Calu3 (cell line): ENCODE measurements at regions not wholly inside any gene's neighbourhood (a gene's known extent, or its start where the extent isn't known, plus 50 kb on each side); places are given as distances from the start of the nearest gene placed in this dataset.
A peak's percentile ranks its signal among the peaks of the same experiment; 100 is the strongest.

Experiments used
- BruUV-seq: library from RNA; stranded (reverse); fragments of 400-500 nt; replicated peaks from 2 replicates; lab custom pipeline; 2021; lab: Mats Ljungman, UMichigan
- CTCF ChIA-PET: fragments of 300-600 bp; sonication (Branson Sonifier 250); formaldehyde crosslinking; loops from one replicate; lab custom pipeline; 2022; ENCODE audit warnings: antibody characterized with exemption; lab: Charles Lee
- DNase-seq: peaks from one replicate; pipeline ENCODE4 v3.0.0; 2022
- H3K27ac Mint-ChIP-seq: one replicate; pipeline ENCODE4 v1.8.0; 2022; ENCODE audit warnings: mixed read lengths; ENCODE audit not compliant: unreplicated experiment
- H3K27me3 Mint-ChIP-seq: one replicate; pipeline ENCODE4 v1.8.0; 2022; ENCODE audit warnings: mixed read lengths; ENCODE audit not compliant: unreplicated experiment
- H3K36me3 Mint-ChIP-seq: one replicate; pipeline ENCODE4 v1.8.0; 2022; ENCODE audit warnings: mild to moderate bottlenecking, moderate library complexity, mixed read lengths; ENCODE audit not compliant: insufficient read depth, unreplicated experiment
- H3K4me1 Mint-ChIP-seq: one replicate; pipeline ENCODE4 v1.8.0; 2022; ENCODE audit warnings: mild to moderate bottlenecking, low read depth, mixed read lengths; ENCODE audit not compliant: unreplicated experiment
- H3K4me3 Mint-ChIP-seq: one replicate; pipeline ENCODE4 v1.8.0; 2022; ENCODE audit warnings: mild to moderate bottlenecking, low read depth, moderate library complexity, mixed read lengths; ENCODE audit not compliant: unreplicated experiment
- H3K9me3 Mint-ChIP-seq: one replicate; pipeline ENCODE4 v1.8.0; 2022; ENCODE audit warnings: low read depth, mixed read lengths; ENCODE audit not compliant: unreplicated experiment
- CTCF ChIP-seq: fragments of 200-600 bp; IDR thresholded peaks from one replicate; pipeline ENCODE4 v1.8.0; 2022; ENCODE audit warnings: antibody characterized with exemption; ENCODE audit not compliant: unreplicated experiment
- intact Hi-C: fragments of 100-400 bp; cut with micrococcal nuclease; formaldehyde crosslinking; loops from one replicate; pipeline ENCODE4 v1.10.0; 2022; ENCODE audit not compliant: unreplicated experiment

DNA sequence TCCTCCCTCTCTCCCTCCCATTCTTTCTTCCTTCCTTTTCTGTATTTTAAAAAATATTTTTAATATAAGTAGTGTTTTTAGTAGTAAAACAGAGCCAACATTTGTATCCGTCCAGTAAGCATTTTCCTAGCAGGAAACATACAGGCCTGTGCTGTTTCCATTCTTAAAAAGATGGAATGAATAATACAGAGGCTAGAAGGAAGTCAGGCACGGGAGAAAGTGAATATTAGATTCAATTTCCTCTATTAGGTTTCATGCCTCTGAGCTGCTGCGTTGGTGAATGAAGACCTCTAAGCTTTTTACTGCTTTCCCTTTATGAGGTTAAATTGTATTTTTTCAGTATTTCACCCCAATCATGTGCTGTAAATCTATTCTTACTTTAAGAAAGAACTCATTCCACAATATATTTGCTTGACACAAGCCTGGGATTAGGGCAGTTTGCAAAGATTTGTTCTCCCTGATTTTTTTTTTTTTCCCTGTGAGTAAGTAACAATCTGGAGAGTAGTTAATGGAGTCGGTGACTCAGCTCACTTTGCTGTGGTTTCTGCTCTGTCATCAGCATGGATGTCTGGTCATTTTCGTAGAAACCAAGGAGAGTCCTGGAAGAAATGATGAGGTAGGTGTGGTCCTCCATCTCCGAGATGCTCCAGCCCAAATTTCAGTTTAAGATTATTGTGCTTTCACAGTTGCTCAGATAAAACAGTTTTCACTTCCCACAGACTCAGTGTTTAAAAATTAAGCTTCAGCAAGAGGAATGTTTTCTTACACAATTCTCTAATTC is 76.1 kb upstream of the PITRM1 start:
- Mint-ChIP-seq H3K27ac (peak overlapping the region; percentile 61), H3K27me3 (peaks cover 32% of the 10 kb centered on the region), H3K36me3 (no peaks in the 10 kb centered on the region), H3K4me3 (no peak overlapping the region), H3K9me3 (no peaks in the 10 kb centered on the region), H3K4me1 (peaks cover 8% of the 10 kb centered on the region)
- CTCF ChIA-PET = interaction anchor here (0.7 kb wide), 2 partner anchors 73 to 294 kb away, joined by 3 read pairs; no protein-coding TSS in a partner anchor
- DNase-seq = peak; percentile 25
- BruUV-seq = no TSS peak
- TF ChIP-seq CTCF = no peak
- intact Hi-C loops = loop anchor here (5.0 kb wide), 1 partner anchor 219 kb away; no protein-coding TSS in a partner anchor

DNA sequence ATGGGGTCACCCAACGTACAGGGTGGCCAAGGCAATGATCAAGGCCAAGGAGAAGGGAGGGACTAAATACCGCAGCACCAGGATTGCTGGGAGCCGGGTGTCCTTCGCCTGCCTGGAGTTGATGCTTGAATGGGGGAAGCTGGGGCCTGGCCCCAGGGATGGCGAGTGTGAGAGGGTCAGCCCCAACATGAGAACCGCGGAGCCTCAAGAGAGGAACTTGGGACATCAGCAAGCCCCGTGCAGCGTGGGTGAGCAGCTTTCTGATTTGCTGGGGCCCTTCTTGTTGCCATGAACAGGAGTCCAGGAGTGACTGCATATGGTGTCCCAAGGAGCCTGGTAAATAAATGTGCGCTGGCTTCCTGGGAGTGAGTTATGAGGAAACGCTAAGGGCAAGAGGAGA is 72.8 kb upstream of the PITRM1 start:
- H3K4me1 Mint-ChIP-seq = peaks cover 8% of the 10 kb centered on the region
- CTCF ChIA-PET = no interaction called here
- H3K27me3 Mint-ChIP-seq = no peaks in the 10 kb centered on the region
- no peak for TF ChIP-seq CTCF
- no TSS peak for BruUV-seq
- intact Hi-C loops = loop anchor here (5.0 kb wide), 1 partner anchor 222 kb away; no protein-coding TSS in a partner anchor
- no peak overlapping the region for H3K27ac Mint-ChIP-seq
- no peaks in the 10 kb centered on the region for H3K9me3 Mint-ChIP-seq
- no peak for DNase-seq
- H3K4me3 Mint-ChIP-seq = no peak overlapping the region
- no peaks in the 10 kb centered on the region for H3K36me3 Mint-ChIP-seq

- H3K4me3 Mint-ChIP-seq = no peak overlapping the region
- no peaks in the 10 kb centered on the region for H3K27me3 Mint-ChIP-seq
- DNase-seq = no peak
- no TSS peak for BruUV-seq
- no peak for TF ChIP-seq CTCF
- no peaks in the 10 kb centered on the region for H3K9me3 Mint-ChIP-seq
- peaks cover 9% of the 10 kb centered on the region for H3K4me1 Mint-ChIP-seq
- H3K36me3 Mint-ChIP-seq = no peaks in the 10 kb centered on the region
- CTCF ChIA-PET = no interaction called here
- no peak overlapping the region for H3K27ac Mint-ChIP-seq
- intact Hi-C loops = loop anchor here (5.0 kb wide), 1 partner anchor 535 kb away; no protein-coding TSS in a partner anchor
Measured at GRCh38 chr10:3241967-3242650, 69.5 kb upstream of the PITRM1 start.

GRCh38 chr10:3241274-3241921 is 68.8 kb upstream of the PITRM1 start:
- no peaks in the 10 kb centered on the region for H3K27me3 Mint-ChIP-seq
- no peak for DNase-seq
- no peak overlapping the region for H3K4me3 Mint-ChIP-seq
- no peaks in the 10 kb centered on the region for H3K9me3 Mint-ChIP-seq
- peaks cover 9% of the 10 kb centered on the region for H3K4me1 Mint-ChIP-seq
- no peak overlapping the region for H3K27ac Mint-ChIP-seq
- CTCF ChIA-PET = no interaction called here
- no TSS peak for BruUV-seq
- no peaks in the 10 kb centered on the region for H3K36me3 Mint-ChIP-seq
- intact Hi-C loops = loop anchor here (5.0 kb wide), 1 partner anchor 536 kb away; no protein-coding TSS in a partner anchor
- no peak for TF ChIP-seq CTCF
